IPS-20b (cell line): ENCODE measurements at regions not wholly inside any gene's neighbourhood (a gene's known extent, or its start where the extent isn't known, plus 50 kb on each side); places are given as distances from the start of the nearest gene placed in this dataset.

Experiments
- H3K27ac ChIP-seq: one replicate; pipeline ENCODE4 v1.5.1; 2013; ENCODE audit warnings: low read length
- H3K27me3 ChIP-seq: 2 replicates; pipeline ENCODE4 v1.6.1; 2013; ENCODE audit warnings: mild to moderate bottlenecking, low read length, inconsistent platforms; ENCODE audit not compliant: insufficient read depth
- H3K36me3 ChIP-seq: 2 replicates; pipeline ENCODE4 v1.6.1; 2013; ENCODE audit warnings: low read depth, mild to moderate bottlenecking, inconsistent platforms, low read length, moderate library complexity; ENCODE audit not compliant: insufficient read depth
- H3K4me1 ChIP-seq: 2 replicates; pipeline ENCODE4 v1.6.1; 2013; ENCODE audit warnings: mild to moderate bottlenecking, control low read depth, inconsistent platforms, low read length, moderate library complexity; ENCODE audit not compliant: insufficient read depth
- H3K4me3 ChIP-seq: 2 replicates; pipeline ENCODE4 v1.5.1; 2013; ENCODE audit warnings: mild to moderate bottlenecking, low read length, inconsistent platforms
- H3K9ac ChIP-seq: 2 replicates; pipeline ENCODE4 v1.6.1; 2013; ENCODE audit warnings: low read depth, mild to moderate bottlenecking, inconsistent platforms, low read length, moderate library complexity
- H3K9me3 ChIP-seq: 2 replicates; pipeline ENCODE4 v1.6.1; 2013; ENCODE audit warnings: mild to moderate bottlenecking, low read depth, low read length, inconsistent platforms; ENCODE audit not compliant: insufficient read depth

GRCh38 chr2:59528525-59528924 lies 1024.9 kb downstream of the BCL11A start:
- no peaks in the 10 kb centered on the region for H3K9me3 ChIP-seq
- H3K4me3 ChIP-seq: no peak overlapping the region
- H3K27me3 ChIP-seq: no peaks in the 10 kb centered on the region

GRCh38 chr2:59502981-59503380 lies 1050.5 kb downstream of the BCL11A start:
- no peaks in the 10 kb centered on the region for H3K27me3 ChIP-seq
- no peak overlapping the region for H3K27ac ChIP-seq
- no peak overlapping the region for H3K9ac ChIP-seq
- no peaks in the 10 kb centered on the region for H3K36me3 ChIP-seq
- no peaks in the 10 kb centered on the region for H3K9me3 ChIP-seq
- no peaks in the 10 kb centered on the region for H3K4me1 ChIP-seq
- H3K4me3 ChIP-seq: no peak overlapping the region

More at GRCh38 chr2:59528525-59528924, 1024.9 kb downstream of the BCL11A start:
- H3K36me3 ChIP-seq: no peaks in the 10 kb centered on the region
- no peak overlapping the region for H3K27ac ChIP-seq
- no peak overlapping the region for H3K9ac ChIP-seq
- no peaks in the 10 kb centered on the region for H3K4me1 ChIP-seq

- Histone ChIP-seq H3K27ac (no peak overlapping the region), H3K9me3 (peaks cover 6% of the 10 kb centered on the region), H3K27me3 (no peaks in the 10 kb centered on the region), H3K36me3 (no peaks in the 10 kb centered on the region), H3K4me1 (no peaks in the 10 kb centered on the region), H3K9ac (no peak overlapping the region), H3K4me3 (no peak overlapping the region)
Measured at GRCh38 chr2:59490994-59491393, 1062.5 kb downstream of the BCL11A start.

- no peaks in the 10 kb centered on the region for H3K9me3 ChIP-seq
- no peak overlapping the region for H3K27ac ChIP-seq
- no peak overlapping the region for H3K4me3 ChIP-seq
- H3K36me3 ChIP-seq: no peaks in the 10 kb centered on the region
- H3K9ac ChIP-seq: no peak overlapping the region
- H3K4me1 ChIP-seq: no peaks in the 10 kb centered on the region
- no peaks in the 10 kb centered on the region for H3K27me3 ChIP-seq
Measured at GRCh38 chr2:59490192-59490591, 1063.3 kb downstream of the BCL11A start.

- Histone ChIP-seq H3K4me1 (no peaks in the 10 kb centered on the region), H3K36me3 (no peaks in the 10 kb centered on the region), H3K9ac (no peak overlapping the region), H3K27ac (no peak overlapping the region), H3K9me3 (no peaks in the 10 kb centered on the region; the same call in 1 of the 2 replicates), H3K4me3 (no peak overlapping the region), H3K27me3 (no peaks in the 10 kb centered on the region)
Measured at GRCh38 chr2:59484673-59485072, 1068.8 kb downstream of the BCL11A start.

GRCh38 chr2:59463426-59463825 lies 1090.0 kb downstream of the BCL11A start:
- Histone ChIP-seq H3K36me3 (no peaks in the 10 kb centered on the region), H3K4me1 (peaks cover 5% of the 10 kb centered on the region), H3K9me3 (no peaks in the 10 kb centered on the region), H3K27ac (no peak overlapping the region), H3K9ac (no peak overlapping the region), H3K27me3 (no peaks in the 10 kb centered on the region), H3K4me3 (no peak overlapping the region)

GRCh38 chr2:59462422-59463197 lies 1090.8 kb downstream of the BCL11A start:
- Histone ChIP-seq H3K27me3 (no peaks in the 10 kb centered on the region), H3K4me3 (no peak overlapping the region), H3K9me3 (no peaks in the 10 kb centered on the region), H3K4me1 (peaks cover 5% of the 10 kb centered on the region), H3K27ac (no peak overlapping the region), H3K36me3 (no peaks in the 10 kb centered on the region), H3K9ac (no peak overlapping the region)

- H3K27me3 ChIP-seq: no peaks in the 10 kb centered on the region
- no peak overlapping the region for H3K9ac ChIP-seq
- H3K4me3 ChIP-seq: no peak overlapping the region
- no peak overlapping the region for H3K27ac ChIP-seq
- H3K9me3 ChIP-seq: no peaks in the 10 kb centered on the region
- H3K36me3 ChIP-seq: no peaks in the 10 kb centered on the region
- H3K4me1 ChIP-seq: peaks cover 5% of the 10 kb centered on the region
Measured at GRCh38 chr2:59461127-59461526, 1092.3 kb downstream of the BCL11A start.

- no peak overlapping the region for H3K9ac ChIP-seq
- H3K36me3 ChIP-seq: no peaks in the 10 kb centered on the region
- no peaks in the 10 kb centered on the region; the same call in 1 of the 2 replicates for H3K4me1 ChIP-seq
- H3K4me3 ChIP-seq: no peak overlapping the region
- H3K27ac ChIP-seq: no peak overlapping the region
- H3K27me3 ChIP-seq: no peaks in the 10 kb centered on the region
- no peaks in the 10 kb centered on the region for H3K9me3 ChIP-seq
Measured at GRCh38 chr2:59458800-59459199, 1094.7 kb downstream of the BCL11A start.

- no peaks in the 10 kb centered on the region for H3K4me1 ChIP-seq
- H3K9ac ChIP-seq: no peak overlapping the region
- H3K27ac ChIP-seq: no peak overlapping the region
- H3K4me3 ChIP-seq: no peak overlapping the region
- H3K36me3 ChIP-seq: no peaks in the 10 kb centered on the region
- no peaks in the 10 kb centered on the region for H3K27me3 ChIP-seq
- H3K9me3 ChIP-seq: no peaks in the 10 kb centered on the region
Measured at GRCh38 chr2:59456285-59456684, 1097.2 kb downstream of the BCL11A start.

- H3K4me1 ChIP-seq: no peaks in the 10 kb centered on the region
- no peak overlapping the region for H3K27ac ChIP-seq
- no peak overlapping the region for H3K4me3 ChIP-seq
Measured at GRCh38 chr2:59449274-59449673, 1104.2 kb downstream of the BCL11A start.

GRCh38 chr2:59440491-59440890 lies 1113.0 kb downstream of the BCL11A start:
- Histone ChIP-seq H3K9me3 (no peaks in the 10 kb centered on the region), H3K36me3 (no peaks in the 10 kb centered on the region), H3K27me3 (no peaks in the 10 kb centered on the region), H3K9ac (no peak overlapping the region), H3K4me3 (no peak overlapping the region), H3K4me1 (no peaks in the 10 kb centered on the region), H3K27ac (no peak overlapping the region)

More at GRCh38 chr2:59449274-59449673, 1104.2 kb downstream of the BCL11A start:
- no peaks in the 10 kb centered on the region for H3K9me3 ChIP-seq
- no peaks in the 10 kb centered on the region for H3K27me3 ChIP-seq
- H3K9ac ChIP-seq: no peak overlapping the region
- H3K36me3 ChIP-seq: no peaks in the 10 kb centered on the region
